Keratinocyte (primary cell): ENCODE measurements at regions not wholly inside any gene's neighbourhood (a gene's known extent, or its start where the extent isn't known, plus 50 kb on each side); places are given as distances from the start of the nearest gene placed in this dataset.

Experiments
- DNase-seq: peaks from one replicate; pipeline ENCODE4 v3.0.0-alpha.2; 2011; ENCODE audit warnings: low read depth, missing footprints, low spot score
- FAIRE-seq: peaks from 2 replicates; lab custom pipeline; 2011; peaks lifted over from hg19 to GRCh38; lab: Jason Lieb, UNC
- H2AFZ ChIP-seq: 2 replicates; pipeline ENCODE4 v1.6.0; 2012; ENCODE audit warnings: low read length, control low read depth, inconsistent platforms; ENCODE audit not compliant: control insufficient read depth
- H3K27ac ChIP-seq: 2 replicates; pipeline ENCODE4 v1.5.1; 2011; ENCODE audit warnings: low read length; ENCODE audit not compliant: control insufficient read depth, insufficient read depth
- H3K27me3 ChIP-seq: 3 replicates; pipeline ENCODE4 v1.6.0; 2011; ENCODE audit warnings: low read length; ENCODE audit not compliant: control insufficient read depth, insufficient read depth; ENCODE audit errors: extremely low read depth
- H3K36me3 ChIP-seq, 2 experiments: 2 replicates in 1 of 2; 3 replicates in 1 of 2; pipeline ENCODE4 v1.5.1; 2011; ENCODE audit warnings: low read length in 2 of 2, mild to moderate bottlenecking in 1 of 2; ENCODE audit not compliant: control insufficient read depth in 2 of 2, insufficient read depth in 2 of 2; ENCODE audit errors: extremely low read depth in 1 of 2
- H3K4me1 ChIP-seq: 3 replicates; pipeline ENCODE4 v1.5.1; 2011; ENCODE audit warnings: low read length; ENCODE audit not compliant: control insufficient read depth, insufficient read depth; ENCODE audit errors: extremely low read depth
- H3K4me2 ChIP-seq: 3 replicates; pipeline ENCODE4 v1.6.0; 2011; ENCODE audit warnings: low read depth, low read length; ENCODE audit not compliant: control insufficient read depth, insufficient read depth; ENCODE audit errors: extremely low read depth
- H3K4me3 ChIP-seq, 3 experiments: fragments of 200-600 bp in 1 of 3; sonication (generic) in 1 of 3; 2 replicates in 2 of 3; 3 replicates in 1 of 3; pipeline ENCODE4 v1.5.1; 2011 to 2016; ENCODE audit warnings: low read length in 3 of 3, mild to moderate bottlenecking in 3 of 3, control low read depth in 2 of 3, inconsistent platforms in 1 of 3, low read depth in 1 of 3, mixed read lengths in 1 of 3, mixed run types in 1 of 3, moderate library complexity in 1 of 3; ENCODE audit not compliant: control insufficient read depth in 2 of 3, insufficient read depth in 2 of 3; ENCODE audit errors: extremely low read depth in 1 of 3
- H3K79me2 ChIP-seq: 2 replicates; pipeline ENCODE4 v1.6.0; 2012; ENCODE audit warnings: low read length; ENCODE audit not compliant: control insufficient read depth, insufficient read depth
- H3K9ac ChIP-seq: 3 replicates; pipeline ENCODE4 v1.6.0; 2011; ENCODE audit warnings: low read length; ENCODE audit not compliant: control insufficient read depth, insufficient read depth; ENCODE audit errors: extremely low read depth
- H3K9me1 ChIP-seq: 3 replicates; pipeline ENCODE4 v1.6.0; 2011; ENCODE audit warnings: low read length; ENCODE audit not compliant: control insufficient read depth, insufficient read depth; ENCODE audit errors: extremely low read depth
- H3K9me3 ChIP-seq: 2 replicates; pipeline ENCODE4 v1.5.1; 2012; ENCODE audit warnings: low read depth, low read length; ENCODE audit not compliant: control insufficient read depth
- H4K20me1 ChIP-seq: 3 replicates; pipeline ENCODE4 v1.6.0; 2011; ENCODE audit warnings: low read length; ENCODE audit not compliant: control insufficient read depth, insufficient read depth; ENCODE audit errors: extremely low read depth
- CTCF ChIP-seq, 3 experiments: IDR thresholded peaks in 1 of 3; conservative IDR thresholded peaks in 1 of 3; optimal IDR thresholded peaks in 1 of 3; 2 replicates in 2 of 3; 3 replicates in 1 of 3; pipeline versions ENCODE3 to v1.5.1; 2011; ENCODE audit warnings: low read length in 3 of 3, mild to moderate bottlenecking in 3 of 3, moderate library complexity in 2 of 3, control low read depth in 1 of 3, inconsistent platforms in 1 of 3; ENCODE audit not compliant: insufficient read depth in 2 of 3; ENCODE audit errors: extremely low read depth in 1 of 3
- EZH2 ChIP-seq: IDR thresholded peaks from one replicate; pipeline ENCODE4 v1.6.1; 2012; ENCODE audit warnings: inconsistent platforms, mild to moderate bottlenecking, low read length, moderate library complexity
- dilution Hi-C: fragments of 300-500 bp; cut with MboI; formaldehyde crosslinking; loops from one replicate; pipeline ENCODE4 v1.7.0; 2020; ENCODE audit warnings: low sequenced_read_pairs; ENCODE audit not compliant: extremely low pct_ligation_motif_present

GRCh38 chr1:38614861-38615260 is 244.7 kb downstream of the RRAGC start:
- peaks cover 4% of the 10 kb centered on the region for H3K27me3 ChIP-seq
- no peak overlapping the region for H3K4me2 ChIP-seq
- TF ChIP-seq EZH2 = no peak
- no peak for TF ChIP-seq CTCF (optimal IDR thresholded peaks at IDR 0.05 in 1 of 3, IDR thresholded peaks at IDR 0.05 in 1 of 3, conservative IDR thresholded peaks at IDR 0.05 in 1 of 3; ENCODE audit: extremely low read depth in 1 of 3, insufficient read depth in 2 of 3, low read length in 3 of 3)

GRCh38 chr1:38613996-38614395 is 245.6 kb downstream of the RRAGC start:
- no peaks in the 10 kb centered on the region for H4K20me1 ChIP-seq
- no peak overlapping the region for H3K9ac ChIP-seq
- no peak overlapping the region for H3K27ac ChIP-seq
- no peaks in the 10 kb centered on the region for H3K36me3 ChIP-seq
- no peak overlapping the region for H2AFZ ChIP-seq
- DNase-seq (no peak), FAIRE-seq (no peak)
- H3K79me2 ChIP-seq = no peaks in the 10 kb centered on the region
- no peak overlapping the region for H3K4me3 ChIP-seq
- H3K27me3 ChIP-seq = peaks cover 4% of the 10 kb centered on the region
- dilution Hi-C loops = no loop called here
- no peaks in the 10 kb centered on the region for H3K9me1 ChIP-seq
- no peak for TF ChIP-seq EZH2
- no peak for TF ChIP-seq CTCF (optimal IDR thresholded peaks at IDR 0.05 in 1 of 3, IDR thresholded peaks at IDR 0.05 in 1 of 3, conservative IDR thresholded peaks at IDR 0.05 in 1 of 3; ENCODE audit: extremely low read depth in 1 of 3, insufficient read depth in 2 of 3, low read length in 3 of 3)
- no peaks in the 10 kb centered on the region for H3K9me3 ChIP-seq
- H3K4me2 ChIP-seq = no peak overlapping the region
- no peaks in the 10 kb centered on the region for H3K4me1 ChIP-seq

More at GRCh38 chr1:38614861-38615260, 244.7 kb downstream of the RRAGC start:
- Histone ChIP-seq H3K27ac (no peak overlapping the region), H3K36me3 (no peaks in the 10 kb centered on the region), H4K20me1 (no peaks in the 10 kb centered on the region), H3K9ac (no peak overlapping the region), H2AFZ (no peak overlapping the region), H3K79me2 (no peaks in the 10 kb centered on the region), H3K9me1 (no peaks in the 10 kb centered on the region), H3K9me3 (no peaks in the 10 kb centered on the region), H3K4me3 (no peak overlapping the region), H3K4me1 (no peaks in the 10 kb centered on the region)
- FAIRE-seq (no peak), DNase-seq (no peak)
- dilution Hi-C loops = no loop called here
